ENCODE measurements at regions not wholly inside any gene's neighbourhood (a gene's known extent, or its start where the extent isn't known, plus 50 kb on each side); places are given as distances from the start of the nearest gene placed in this dataset.
"Not testable (repeated sequence)": the region's sequence is repeated elsewhere in the genome, so short reads cannot be mapped to it uniquely, and the experiment has no call there.

DNA sequence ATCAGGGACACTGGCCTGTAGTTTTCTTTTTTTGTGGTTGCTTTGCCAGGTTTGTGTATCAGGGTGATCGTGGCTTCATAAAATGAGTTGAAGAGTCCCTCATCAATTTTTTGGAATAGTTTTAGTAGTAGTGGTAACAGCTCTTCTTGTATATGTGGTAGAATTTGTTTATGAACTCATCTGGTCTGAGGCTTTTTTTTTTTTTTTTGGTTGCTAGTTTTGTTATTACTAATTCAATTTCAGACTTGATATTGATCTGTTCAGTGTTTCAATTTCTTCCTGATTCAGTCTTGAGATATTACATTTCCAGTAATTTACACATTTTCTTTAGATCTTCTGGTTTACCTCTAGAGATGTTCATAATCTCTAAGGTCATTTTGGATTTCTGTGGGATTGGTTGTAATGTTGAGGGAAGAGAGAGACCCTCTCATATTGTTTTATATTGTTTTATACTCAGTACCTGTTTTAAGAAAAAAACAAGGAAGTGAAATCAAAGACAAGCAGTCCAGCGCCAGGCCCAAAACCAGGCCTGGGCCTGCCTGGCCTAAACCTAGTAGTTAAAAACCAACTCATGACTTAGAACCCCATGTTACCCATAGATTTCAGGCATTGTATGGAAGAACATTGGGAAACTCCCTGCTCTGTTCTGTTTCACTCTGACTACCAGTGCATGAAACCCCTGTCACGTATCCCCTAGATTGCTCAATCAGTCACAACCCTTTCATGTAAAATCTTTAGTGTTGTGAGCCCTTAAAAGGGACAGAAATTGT is 836.7 kb upstream of the NDST4 start:
- H2BK5ac ChIP-seq (ENCODE audit: low read depth, low read length, poor library complexity, severe bottlenecking); CTCF ChIA-PET; intact Hi-C loops (cut with micrococcal nuclease); H2BK20ac ChIP-seq (ENCODE audit: low read depth, low read length); H4K91ac ChIP-seq (ENCODE audit: insufficient read depth, low read depth, low read length); H2BK15ac ChIP-seq (ENCODE audit: low read depth, low read length); H2AK5ac ChIP-seq (ENCODE audit: low read depth, low read length); ATAC-seq (ENCODE audit: low read depth); H2BK120ac ChIP-seq (ENCODE audit: low read depth, low read length); H3K9me1 ChIP-seq (ENCODE audit: insufficient read depth, low read length); H3K4me2 ChIP-seq (ENCODE audit: low read depth, low read length); H3K23ac ChIP-seq (ENCODE audit: low read depth, low read length); H3K27ac ChIP-seq (ENCODE audit: insufficient read depth, low read length); H3K4me3 ChIP-seq (ENCODE audit: insufficient read depth, low read depth, low read length); H3K4ac ChIP-seq (ENCODE audit: low read depth, low read length); H3K9me3 ChIP-seq (ENCODE audit: control insufficient read depth, insufficient read depth, low read length); H4K5ac ChIP-seq (ENCODE audit: low read depth, low read length); in situ Hi-C loops (cut with MboI; ENCODE audit: low sequenced_read_pairs); H3K79me1 ChIP-seq (ENCODE audit: low read depth in 1 of 2, low read length in 2 of 2); H3K9ac ChIP-seq (ENCODE audit: low read depth, low read length); H3K27me3 ChIP-seq (ENCODE audit: control insufficient read depth, insufficient read depth, low read length); H2AK9ac ChIP-seq (replicated peaks; ENCODE audit: low read depth, low read length, poor library complexity); H4K8ac ChIP-seq (ENCODE audit: low read depth in 2 of 2, low read length in 2 of 2); dilution Hi-C loops (cut with HindIII; ENCODE audit: low sequenced_read_pairs, unreplicated experiment); BruUV-seq (replicated peaks); H3K14ac ChIP-seq (replicated peaks; ENCODE audit: low read depth, low read length); H4K20me1 ChIP-seq (ENCODE audit: insufficient read depth, low read length); H2AFZ ChIP-seq (replicated peaks; ENCODE audit: low read length, poor library complexity); DNase-seq; H3K56ac ChIP-seq (ENCODE audit: extremely low read depth, insufficient read depth, low read length); H3K4me1 ChIP-seq (ENCODE audit: control insufficient read depth, insufficient read depth, low read length); H3K18ac ChIP-seq (ENCODE audit: low read depth, low read length); H3K36me3 ChIP-seq (ENCODE audit: control insufficient read depth, insufficient read depth, low read length): not testable (repeated sequence)
- POLR2A ChIA-PET (ENCODE audit: unreplicated experiment) = interaction anchor here (0.6 kb wide), 1 partner anchor 240 kb away, joined by 15 read pairs; no protein-coding TSS in a partner anchor
- WGBS, 2 experiments (ENCODE audit: extremely low coverage in 2 of 2, insufficient read length in 1 of 2) = no CpG with 5 or more reads among the region's 3 CpGs

Measured in IMR-90 (cell line).